Neural crest cell (in vitro differentiated cells): ENCODE measurements at regions not wholly inside any gene's neighbourhood (a gene's known extent, or its start where the extent isn't known, plus 50 kb on each side); places are given as distances from the start of the nearest gene placed in this dataset.
A peak's percentile ranks its signal among the peaks of the same experiment; 100 is the strongest.

Experiments
- DNase-seq: peaks from one replicate; pipeline ENCODE4 v3.0.0; 2021; ENCODE audit warnings: low read depth, mixed read lengths, low spot score
- H3K27ac Mint-ChIP-seq: one replicate; pipeline ENCODE4 v1.8.0; 2021; ENCODE audit warnings: mild to moderate bottlenecking, mixed read lengths; ENCODE audit not compliant: unreplicated experiment
- H3K27me3 Mint-ChIP-seq: 2 replicates; pipeline ENCODE4 v1.8.0; 2021; ENCODE audit warnings: low read depth, mild to moderate bottlenecking, mixed read lengths
- H3K36me3 Mint-ChIP-seq: 2 replicates; pipeline ENCODE4 v1.8.0; 2021; ENCODE audit warnings: low read depth, mild to moderate bottlenecking, mixed read lengths
- H3K4me1 Mint-ChIP-seq: 2 replicates; pipeline ENCODE4 v1.8.0; 2021; ENCODE audit warnings: mixed read lengths
- H3K4me3 Mint-ChIP-seq: one replicate; pipeline ENCODE4 v1.8.0; 2021; ENCODE audit warnings: mild to moderate bottlenecking, mixed read lengths
- H3K9me3 Mint-ChIP-seq: 2 replicates; pipeline ENCODE4 v1.8.0; 2021; ENCODE audit warnings: mixed read lengths
- CTCF ChIP-seq: fragments of 200-600 bp; sonication (generic); conservative IDR thresholded peaks from 2 replicates; pipeline ENCODE4 v1.5.0; 2021; ENCODE audit warnings: antibody characterized with exemption, mild to moderate bottlenecking

GRCh38 chrX:15157624-15158023 is 112.3 kb downstream of the ASB9 start:
- TF ChIP-seq CTCF: no peak
- Mint-ChIP-seq H3K36me3 (no peaks in the 10 kb centered on the region), H3K27ac (no peak overlapping the region), H3K4me1 (no peaks in the 10 kb centered on the region), H3K9me3 (peaks cover 9% of the 10 kb centered on the region), H3K4me3 (no peak overlapping the region), H3K27me3 (no peaks in the 10 kb centered on the region)
- DNase-seq: no peak

- TF ChIP-seq CTCF: no peak
- H3K9me3 Mint-ChIP-seq: peaks cover 17% of the 10 kb centered on the region
- H3K4me1 Mint-ChIP-seq: no peaks in the 10 kb centered on the region
- peak overlapping the region; percentile 45 for H3K27ac Mint-ChIP-seq
- no peaks in the 10 kb centered on the region for H3K27me3 Mint-ChIP-seq
- DNase-seq: no peak
- H3K4me3 Mint-ChIP-seq: no peak overlapping the region
- H3K36me3 Mint-ChIP-seq: peaks cover 3% of the 10 kb centered on the region
Measured at GRCh38 chrX:15151267-15152186, 118.4 kb downstream of the ASB9 start.

GRCh38 chrX:15150586-15150985 is 119.3 kb downstream of the ASB9 start:
- H3K9me3 Mint-ChIP-seq: peaks cover 13% of the 10 kb centered on the region
- H3K27me3 Mint-ChIP-seq: no peaks in the 10 kb centered on the region
- TF ChIP-seq CTCF: no peak
- no peak overlapping the region for H3K27ac Mint-ChIP-seq
- H3K36me3 Mint-ChIP-seq: peaks cover 3% of the 10 kb centered on the region
- H3K4me1 Mint-ChIP-seq: no peaks in the 10 kb centered on the region
- H3K4me3 Mint-ChIP-seq: no peak overlapping the region
- no peak for DNase-seq

GRCh38 chrX:15146515-15146914 is 123.4 kb downstream of the ASB9 start:
- peaks cover 9% of the 10 kb centered on the region for H3K9me3 Mint-ChIP-seq
- peak; percentile 59 for TF ChIP-seq CTCF
- DNase-seq: peak; percentile 37
- no peak overlapping the region for H3K4me3 Mint-ChIP-seq
- peaks cover 12% of the 10 kb centered on the region for H3K4me1 Mint-ChIP-seq
- H3K27me3 Mint-ChIP-seq: no peaks in the 10 kb centered on the region
- peaks cover 3% of the 10 kb centered on the region for H3K36me3 Mint-ChIP-seq
- H3K27ac Mint-ChIP-seq: no peak overlapping the region

GRCh38 chrX:15143825-15144121 is 126.1 kb downstream of the ASB9 start:
- H3K36me3 Mint-ChIP-seq: no peaks in the 10 kb centered on the region
- no peak for DNase-seq
- peaks cover 12% of the 10 kb centered on the region for H3K4me1 Mint-ChIP-seq
- no peak overlapping the region for H3K27ac Mint-ChIP-seq
- no peak overlapping the region for H3K4me3 Mint-ChIP-seq
- H3K27me3 Mint-ChIP-seq: no peaks in the 10 kb centered on the region
- TF ChIP-seq CTCF: no peak
- peaks cover 10% of the 10 kb centered on the region for H3K9me3 Mint-ChIP-seq
